ENCODE measurements at regions not wholly inside any gene's neighbourhood (a gene's known extent, or its start where the extent isn't known, plus 50 kb on each side); places are given as distances from the start of the nearest gene placed in this dataset.
A peak's percentile ranks its signal among the peaks of the same experiment; 100 is the strongest.

DNA sequence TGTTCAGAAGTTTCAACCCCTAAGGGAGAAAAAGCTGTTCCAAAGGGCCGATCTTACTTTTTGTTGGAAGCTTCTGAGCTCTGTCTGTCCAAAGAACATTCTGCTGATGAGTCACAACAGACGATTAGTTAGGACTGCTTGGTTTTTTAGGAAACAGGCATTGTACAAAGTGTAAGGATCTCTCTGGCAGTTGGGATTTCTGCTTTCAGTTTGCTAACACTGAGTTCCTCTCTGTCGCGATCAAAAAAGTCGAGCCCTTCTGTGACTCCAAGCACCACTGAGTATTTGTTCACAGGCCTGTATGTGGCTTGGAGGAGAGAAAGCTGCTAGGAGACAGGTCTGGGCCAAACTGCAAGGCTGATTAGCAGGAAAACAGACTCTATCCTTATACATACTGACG is 91.8 kb upstream of the PFN2 start:
- no peak for ATAC-seq
- peak overlapping the region; percentile 5 for H3K27ac ChIP-seq

DNA sequence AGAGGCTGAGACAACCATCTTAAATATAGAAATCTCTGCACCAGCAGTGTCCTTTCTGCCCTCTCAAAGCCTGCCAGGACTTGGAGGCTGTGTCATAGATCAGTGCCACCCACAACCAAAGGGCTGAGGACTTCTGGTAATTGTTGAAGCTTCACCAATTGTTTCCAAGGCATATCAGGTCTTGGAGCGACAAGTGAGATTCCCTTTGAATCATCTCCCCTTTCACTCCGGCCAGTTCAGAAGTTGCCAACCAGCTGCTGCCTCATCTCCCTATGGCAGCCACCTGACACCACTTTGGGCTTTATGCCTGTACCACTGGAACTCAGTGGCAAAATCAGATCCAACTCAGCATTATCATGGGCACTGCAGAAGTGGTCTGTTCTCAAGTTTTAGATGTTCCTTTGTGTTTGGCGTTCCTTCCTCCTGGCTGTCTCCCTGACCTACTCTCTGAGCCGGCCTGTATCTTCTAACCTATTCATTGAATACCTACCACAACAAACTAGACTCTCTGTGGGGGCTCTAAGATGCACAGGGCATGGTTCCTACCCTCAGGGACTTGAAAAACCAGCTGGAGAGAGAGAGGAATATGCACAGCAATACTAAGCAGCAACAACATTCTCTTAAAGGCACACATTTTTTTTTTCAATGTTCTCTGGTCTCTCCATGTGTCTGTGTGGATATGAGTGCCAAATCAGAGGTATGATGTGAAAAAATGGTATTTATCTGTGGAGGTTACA is 90.8 kb upstream of the PFN2 start:
- intact Hi-C loops (cut with DNase I), result no loop called here
- DNase-seq (no peak), ATAC-seq (no peak)
- peaks cover 4% of the 10 kb centered on the region for H3K27me3 ChIP-seq
- H3K4me3 ChIP-seq, result no peak overlapping the region
- H3K4me1 ChIP-seq, result no peaks in the 10 kb centered on the region
- H3K36me3 ChIP-seq, result no peaks in the 10 kb centered on the region
- TF ChIP-seq, protein P1, sequence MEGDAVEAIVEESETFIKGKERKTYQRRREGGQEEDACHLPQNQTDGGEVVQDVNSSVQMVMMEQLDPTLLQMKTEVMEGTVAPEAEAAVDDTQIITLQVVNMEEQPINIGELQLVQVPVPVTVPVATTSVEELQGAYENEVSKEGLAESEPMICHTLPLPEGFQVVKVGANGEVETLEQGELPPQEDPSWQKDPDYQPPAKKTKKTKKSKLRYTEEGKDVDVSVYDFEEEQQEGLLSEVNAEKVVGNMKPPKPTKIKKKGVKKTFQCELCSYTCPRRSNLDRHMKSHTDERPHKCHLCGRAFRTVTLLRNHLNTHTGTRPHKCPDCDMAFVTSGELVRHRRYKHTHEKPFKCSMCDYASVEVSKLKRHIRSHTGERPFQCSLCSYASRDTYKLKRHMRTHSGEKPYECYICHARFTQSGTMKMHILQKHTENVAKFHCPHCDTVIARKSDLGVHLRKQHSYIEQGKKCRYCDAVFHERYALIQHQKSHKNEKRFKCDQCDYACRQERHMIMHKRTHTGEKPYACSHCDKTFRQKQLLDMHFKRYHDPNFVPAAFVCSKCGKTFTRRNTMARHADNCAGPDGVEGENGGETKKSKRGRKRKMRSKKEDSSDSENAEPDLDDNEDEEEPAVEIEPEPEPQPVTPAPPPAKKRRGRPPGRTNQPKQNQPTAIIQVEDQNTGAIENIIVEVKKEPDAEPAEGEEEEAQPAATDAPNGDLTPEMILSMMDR (IDR thresholded peaks at IDR 0.05), result no peak
- H3K27ac ChIP-seq, result no peak overlapping the region
- H3K9me3 ChIP-seq, result no peaks in the 10 kb centered on the region

More for the DNA sequence above, 91.8 kb upstream of the PFN2 start:
- TF ChIP-seq, protein P1 (IDR thresholded peaks at IDR 0.05), result no peak
- intact Hi-C loops (cut with DNase I), result no loop called here
- Histone ChIP-seq H3K9me3 (no peaks in the 10 kb centered on the region), H3K4me1 (no peaks in the 10 kb centered on the region), H3K27me3 (peaks cover 4% of the 10 kb centered on the region), H3K4me3 (no peak overlapping the region), H3K36me3 (no peaks in the 10 kb centered on the region)
- no peak for DNase-seq

DNA sequence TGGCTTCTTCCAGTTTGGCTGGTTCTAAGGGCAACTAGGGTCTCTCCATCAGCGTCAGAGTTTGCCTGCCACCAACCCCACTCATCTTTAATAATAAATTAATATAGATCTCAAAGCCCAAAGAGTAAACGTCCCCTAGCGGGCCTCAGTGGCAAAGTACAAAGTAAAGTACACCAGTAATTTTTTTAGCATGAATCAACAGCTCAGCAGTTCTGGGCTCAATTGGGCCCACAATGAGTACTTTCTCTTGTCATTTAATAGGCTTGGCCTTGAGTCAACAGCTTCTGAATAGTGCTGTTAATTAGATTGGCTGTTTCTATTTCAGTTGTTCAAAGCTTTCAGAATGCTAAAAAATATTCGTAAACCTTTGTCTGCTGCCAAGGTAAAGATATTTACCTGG is 89.0 kb upstream of the PFN2 start:
- H3K27ac ChIP-seq, result no peak overlapping the region
- TF ChIP-seq, protein P1 (IDR thresholded peaks at IDR 0.05), result no peak
- intact Hi-C loops (cut with DNase I), result no loop called here

DNA sequence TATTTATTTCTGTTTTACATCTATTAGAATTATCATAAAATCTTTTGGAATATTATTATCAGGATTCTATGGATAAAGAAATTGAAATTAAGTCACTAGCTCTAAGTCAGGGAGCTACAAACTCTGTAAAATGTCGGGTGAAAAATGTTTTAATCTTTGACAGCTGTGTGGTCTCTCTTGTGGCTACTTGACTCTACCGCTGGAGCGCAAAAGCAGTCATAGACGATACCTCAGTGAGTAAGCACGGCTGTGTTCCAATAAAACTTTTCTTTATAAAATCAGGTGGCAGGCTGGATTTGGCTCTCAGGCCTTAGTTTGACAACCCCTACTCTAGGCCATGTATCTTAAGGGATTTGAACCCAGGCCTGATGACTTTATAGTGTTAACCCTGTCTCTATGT is 88.5 kb upstream of the PFN2 start:
- DNase-seq, result no peak
- no peaks in the 10 kb centered on the region for H3K4me1 ChIP-seq
- no peak overlapping the region for H3K4me3 ChIP-seq
- H3K36me3 ChIP-seq, result no peaks in the 10 kb centered on the region
- ATAC-seq, result no peak
- TF ChIP-seq, protein P1 (IDR thresholded peaks at IDR 0.05), result no peak
- no peak overlapping the region for H3K27ac ChIP-seq
- H3K27me3 ChIP-seq, result no peaks in the 10 kb centered on the region
- no peaks in the 10 kb centered on the region for H3K9me3 ChIP-seq
- intact Hi-C loops (cut with DNase I), result no loop called here

More for the DNA sequence above, 89.0 kb upstream of the PFN2 start:
- no peak for ATAC-seq
- Histone ChIP-seq H3K4me3 (no peak overlapping the region), H3K4me1 (no peaks in the 10 kb centered on the region), H3K9me3 (no peaks in the 10 kb centered on the region), H3K27me3 (no peaks in the 10 kb centered on the region), H3K36me3 (no peaks in the 10 kb centered on the region)
- no peak for DNase-seq

DNA sequence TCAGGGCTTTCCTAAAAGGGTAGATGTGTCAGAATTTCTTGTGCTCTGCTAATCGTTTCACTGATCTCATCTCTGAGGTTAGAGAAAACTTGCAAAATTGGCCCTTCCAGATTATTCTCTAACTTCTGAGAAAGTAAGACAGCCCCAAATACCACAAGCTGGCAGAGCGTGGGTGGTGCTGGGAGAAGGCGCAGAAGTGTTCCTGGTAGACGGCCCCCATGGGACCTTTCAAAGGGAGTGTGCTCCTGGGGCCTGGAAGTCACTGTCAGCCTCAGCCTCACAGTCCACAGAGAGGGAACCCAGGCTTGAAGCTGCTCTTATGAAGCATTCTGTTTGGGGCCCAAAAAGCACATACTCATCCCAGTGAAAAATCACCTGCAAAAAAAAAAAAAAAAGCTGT is 86.5 kb upstream of the PFN2 start:
- TF ChIP-seq, protein P1 (IDR thresholded peaks at IDR 0.05), result no peak
- Histone ChIP-seq H3K9me3 (no peaks in the 10 kb centered on the region), H3K27ac (no peak overlapping the region), H3K4me1 (no peaks in the 10 kb centered on the region), H3K36me3 (no peaks in the 10 kb centered on the region), H3K4me3 (no peak overlapping the region), H3K27me3 (no peaks in the 10 kb centered on the region)
- intact Hi-C loops (cut with DNase I), result no loop called here
- ATAC-seq (no peak), DNase-seq (no peak)

DNA sequence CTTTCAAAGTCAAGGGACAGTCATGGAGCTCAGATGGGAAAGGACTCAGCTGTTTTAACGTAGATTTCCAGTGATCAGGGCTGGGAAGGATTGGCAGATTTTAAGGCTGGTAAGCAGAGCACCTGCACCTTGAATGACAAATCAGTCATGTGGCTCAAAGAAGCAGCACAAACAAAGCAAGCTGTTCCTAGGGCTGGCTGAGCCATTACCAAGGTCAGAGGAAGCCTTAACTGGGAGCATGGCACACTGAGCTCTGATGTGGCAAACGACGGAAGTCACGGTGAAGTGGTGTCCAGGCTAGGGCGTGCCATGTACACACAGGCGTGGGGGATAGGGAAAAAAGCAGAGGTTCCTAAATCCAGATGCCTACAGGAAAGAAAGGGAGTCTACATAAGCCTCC is 84.6 kb upstream of the PFN2 start:
- Histone ChIP-seq H3K27ac (no peak overlapping the region), H3K4me1 (no peaks in the 10 kb centered on the region), H3K36me3 (no peaks in the 10 kb centered on the region), H3K9me3 (no peaks in the 10 kb centered on the region), H3K4me3 (no peak overlapping the region), H3K27me3 (no peaks in the 10 kb centered on the region)
- ATAC-seq (no peak), DNase-seq (no peak)
- TF ChIP-seq, protein P1 (IDR thresholded peaks at IDR 0.05), result no peak
- intact Hi-C loops (cut with DNase I), result no loop called here

Data from upper lobe of right lung (tissue), 1 donor.